ENCODE measurements at regions not wholly inside any gene's neighbourhood (a gene's known extent, or its start where the extent isn't known, plus 50 kb on each side); places are given as distances from the start of the nearest gene placed in this dataset.
A peak's percentile ranks its signal among the peaks of the same experiment; 100 is the strongest.

- no peak for DNase-seq (ENCODE audit: low read depth)
Observed at GRCh38 chr15:70204652-70205051, 106.9 kb upstream of the TLE3 start.

GRCh38 chr15:70203981-70204560 is 106.4 kb upstream of the TLE3 start:
- no peak for DNase-seq (ENCODE audit: low read depth)

DNA sequence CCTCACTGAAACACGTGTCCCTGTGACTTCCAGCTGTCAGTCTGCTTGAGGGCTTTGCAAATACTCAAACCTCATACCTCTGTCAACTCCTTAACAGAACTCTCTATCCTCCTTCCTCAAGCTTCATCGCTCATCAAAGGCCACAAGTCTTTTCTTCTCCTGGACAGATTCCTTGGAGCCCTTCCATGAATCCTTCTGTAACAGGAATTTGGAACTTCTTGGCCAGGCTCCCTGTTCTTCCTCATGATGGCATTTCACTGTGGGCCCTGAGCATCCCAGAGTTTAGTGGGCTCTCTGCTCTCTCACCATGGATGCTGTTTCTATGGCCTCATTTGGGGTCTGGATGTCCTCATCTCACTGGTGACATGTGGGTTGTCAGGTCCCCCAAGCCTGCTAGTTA is 105.0 kb upstream of the TLE3 start:
- no peak for DNase-seq (ENCODE audit: low read depth)

- DNase-seq (ENCODE audit: low read depth), result no peak
Observed at GRCh38 chr15:70201425-70201775, 103.7 kb upstream of the TLE3 start.

- DNase-seq (ENCODE audit: low read depth), result no peak
Observed at GRCh38 chr15:70200511-70201424, 103.1 kb upstream of the TLE3 start.

- DNase-seq (ENCODE audit: low read depth), result no peak
Observed at GRCh38 chr15:70199540-70200410, 102.1 kb upstream of the TLE3 start.

DNA sequence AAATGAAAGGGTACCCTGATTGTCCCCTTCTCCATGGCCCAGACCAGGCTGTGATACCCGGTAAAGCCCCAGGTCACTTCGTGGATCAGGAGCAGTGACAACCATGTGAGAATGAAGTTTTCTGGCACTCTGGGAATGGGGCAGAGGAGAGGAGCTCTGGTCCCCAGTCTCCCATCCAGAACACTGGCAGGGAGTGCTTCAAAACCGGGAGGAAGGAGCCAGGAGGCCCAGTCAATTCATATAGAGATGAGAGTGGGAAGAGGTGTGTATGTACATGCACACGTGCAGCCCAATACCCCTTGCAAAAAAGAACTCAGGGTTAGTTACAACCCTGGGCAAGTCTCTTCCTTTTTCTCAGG is 101.4 kb upstream of the TLE3 start:
- no peak for DNase-seq (ENCODE audit: low read depth)

DNA sequence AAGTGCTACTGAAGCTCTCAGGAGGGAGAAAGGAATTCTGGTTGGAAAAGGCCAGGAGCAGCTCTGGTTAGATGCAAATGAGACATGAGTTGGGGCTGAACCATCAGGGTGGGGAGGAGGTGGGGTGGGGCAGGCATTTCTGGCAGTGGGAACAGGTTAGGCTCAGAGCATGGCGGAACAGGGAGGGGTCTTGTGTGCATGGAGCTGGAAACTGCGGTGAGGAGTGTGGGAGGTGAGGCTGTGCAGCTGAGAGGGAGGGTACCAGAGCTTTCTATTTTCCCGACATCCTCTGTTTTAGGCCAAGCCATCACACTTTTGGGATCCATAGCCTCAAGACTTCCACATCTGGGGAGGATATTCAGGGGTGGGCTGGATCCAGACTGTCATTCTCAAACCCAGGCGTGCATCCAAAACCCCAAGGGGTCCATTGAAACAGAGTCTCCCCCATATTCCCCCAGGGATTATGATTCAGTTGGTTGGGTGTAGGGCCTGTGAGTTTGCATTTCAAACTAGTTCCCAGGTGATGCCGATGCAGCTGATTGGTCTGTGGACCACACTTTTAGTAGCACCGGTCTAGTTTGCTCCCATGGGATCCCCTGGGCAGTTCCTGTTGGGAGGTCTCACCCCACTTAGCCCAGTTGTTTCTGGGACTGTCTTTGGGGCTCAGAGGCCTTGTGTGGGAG is 100.9 kb upstream of the TLE3 start:
- no peak for DNase-seq (ENCODE audit: low read depth)

DNA sequence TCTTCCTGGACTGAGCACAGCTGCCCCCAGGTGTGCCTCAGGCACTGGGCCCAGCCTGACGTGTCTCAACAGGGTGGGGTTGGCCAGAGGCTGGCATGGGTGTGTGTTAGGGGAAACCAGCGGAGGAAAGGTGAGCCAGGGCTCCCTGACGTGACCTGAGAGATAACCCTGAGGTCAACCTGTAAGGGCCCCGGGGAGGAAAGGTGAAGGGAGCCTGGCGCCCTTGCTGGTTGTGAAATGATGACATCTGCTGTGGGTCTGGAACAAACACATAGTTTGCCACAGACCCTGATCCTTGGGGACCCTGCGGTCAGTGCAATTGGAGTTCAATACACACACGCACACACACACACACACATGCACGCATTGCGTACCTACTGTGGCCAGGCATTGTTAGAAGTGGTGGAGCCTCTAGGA is 100.2 kb upstream of the TLE3 start:
- no peak for DNase-seq (ENCODE audit: low read depth)

DNA sequence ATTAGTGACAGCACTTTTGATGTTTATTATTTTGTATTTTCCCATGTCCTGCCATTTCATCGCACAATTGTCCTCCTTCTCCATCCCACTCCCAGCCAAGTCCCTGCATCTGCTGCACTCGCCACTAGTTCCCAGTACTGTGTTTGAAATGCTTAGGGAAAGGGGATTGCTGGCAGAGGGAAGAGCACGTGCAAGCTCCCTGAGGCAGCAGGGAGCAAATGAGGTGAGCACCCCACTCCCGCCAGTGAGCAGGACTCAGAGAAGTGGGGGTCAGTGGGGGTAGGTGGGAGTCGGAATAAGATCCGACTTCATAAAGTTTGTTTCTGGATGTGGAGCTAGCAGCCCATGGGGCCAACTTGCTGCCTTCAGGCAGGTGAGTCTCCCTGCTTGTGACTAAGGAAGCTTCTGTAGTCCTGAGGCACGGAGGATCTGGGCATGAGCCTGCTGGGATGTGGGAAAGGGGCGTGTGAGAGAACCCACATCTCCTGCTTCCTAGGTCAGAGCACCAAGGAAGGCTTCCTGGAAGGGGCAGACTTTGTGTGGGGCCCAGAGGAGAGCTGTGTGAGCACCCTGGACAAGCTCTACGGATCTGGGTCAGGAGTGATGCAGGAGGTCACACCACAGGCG is 99.7 kb upstream of the TLE3 start:
- no peak for DNase-seq (ENCODE audit: low read depth)

DNA sequence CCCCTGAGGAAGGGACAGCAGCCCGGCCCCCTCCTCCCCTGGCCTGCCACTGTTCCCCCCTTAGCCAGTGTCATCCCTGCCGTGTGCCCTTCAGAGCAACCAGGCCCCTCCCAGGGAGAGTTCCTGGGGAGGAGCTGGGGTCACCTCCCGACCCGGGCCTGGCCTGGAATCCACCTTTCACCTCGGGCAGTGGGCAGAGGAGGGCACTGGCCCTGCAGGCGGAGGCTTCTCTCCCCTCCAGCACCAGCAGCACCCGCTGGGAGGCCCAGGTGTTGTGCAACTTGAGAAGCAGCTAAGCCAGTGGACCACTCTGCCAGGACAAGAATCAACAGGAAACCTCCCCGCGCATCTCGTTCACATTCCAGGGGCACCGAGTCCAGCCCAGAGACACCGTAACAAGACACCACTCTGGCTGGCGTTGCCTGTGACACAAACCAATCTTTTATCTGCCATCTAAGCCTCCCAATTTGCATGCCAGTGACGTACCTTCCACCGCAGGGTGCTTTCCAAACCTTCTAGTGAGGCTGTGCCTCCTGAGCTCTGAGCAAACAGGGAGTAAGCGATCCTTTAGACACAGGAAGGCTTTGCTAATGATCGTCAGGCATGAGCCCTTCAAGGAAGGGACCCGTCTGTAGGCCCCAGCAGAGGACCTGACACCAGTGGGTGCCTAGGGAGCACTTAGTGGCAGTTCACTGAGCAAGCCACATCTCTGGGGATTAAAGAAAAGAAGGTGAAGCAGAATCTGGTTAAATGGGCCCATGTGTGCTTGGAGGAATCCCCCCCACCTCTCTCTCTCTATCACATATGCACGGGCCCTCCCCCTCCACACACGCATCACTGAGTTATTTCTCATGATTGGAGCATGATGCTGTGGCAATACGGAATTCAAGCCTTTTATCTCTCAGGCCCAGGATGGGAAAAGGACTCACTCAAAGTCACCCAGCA is 98.9 kb upstream of the TLE3 start:
- DNase-seq (ENCODE audit: low read depth), result peak; percentile 46

GRCh38 chr15:70195587-70196305 is 98.0 kb upstream of the TLE3 start:
- DNase-seq (ENCODE audit: low read depth), result peak; percentile 72

DNA sequence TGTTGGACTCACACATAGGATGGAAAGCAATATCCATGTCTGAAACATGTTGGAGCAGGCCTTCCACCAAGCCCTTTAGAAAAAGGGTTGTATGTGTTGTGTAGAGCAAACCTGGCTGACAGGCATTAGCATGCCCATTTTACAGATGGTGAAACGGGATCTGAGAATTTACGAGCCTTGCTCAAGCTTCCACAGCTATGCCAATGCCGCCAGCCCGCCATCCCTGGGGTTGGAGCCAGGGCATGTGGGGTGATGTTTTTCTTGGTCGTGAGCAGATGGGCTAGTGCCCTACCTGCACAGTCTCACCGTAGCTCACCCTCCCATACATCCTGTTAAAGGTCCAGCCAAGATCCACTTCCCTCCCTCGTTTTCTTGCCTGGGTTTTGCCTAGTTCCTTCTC is 97.5 kb upstream of the TLE3 start:
- no peak for DNase-seq (ENCODE audit: low read depth)

DNA sequence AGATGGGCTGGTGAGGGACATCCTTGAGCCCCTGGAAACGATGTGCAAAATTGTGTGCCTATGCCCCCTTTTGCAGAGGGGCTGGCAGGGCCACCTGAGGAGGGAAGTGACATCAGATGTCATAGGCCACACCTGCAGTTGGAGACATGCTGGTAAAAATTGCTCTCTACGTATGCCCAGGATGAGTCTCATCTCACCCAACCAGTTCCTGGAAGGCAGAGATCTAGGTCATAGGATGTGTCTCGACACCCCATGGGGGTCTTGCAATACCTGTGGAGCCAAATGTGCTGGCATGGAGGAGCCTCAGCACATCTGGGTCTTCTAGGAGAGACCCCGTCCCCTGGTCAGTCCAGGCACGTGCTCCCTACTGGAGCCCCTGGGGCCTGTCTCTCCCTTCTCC is 96.5 kb upstream of the TLE3 start:
- no peak for DNase-seq (ENCODE audit: low read depth)

- DNase-seq (ENCODE audit: low read depth), result no peak
Observed at GRCh38 chr15:70193734-70194133, 96.0 kb upstream of the TLE3 start.

- no peak for DNase-seq (ENCODE audit: low read depth)
Observed at GRCh38 chr15:70192490-70192889, 94.8 kb upstream of the TLE3 start.

DNA sequence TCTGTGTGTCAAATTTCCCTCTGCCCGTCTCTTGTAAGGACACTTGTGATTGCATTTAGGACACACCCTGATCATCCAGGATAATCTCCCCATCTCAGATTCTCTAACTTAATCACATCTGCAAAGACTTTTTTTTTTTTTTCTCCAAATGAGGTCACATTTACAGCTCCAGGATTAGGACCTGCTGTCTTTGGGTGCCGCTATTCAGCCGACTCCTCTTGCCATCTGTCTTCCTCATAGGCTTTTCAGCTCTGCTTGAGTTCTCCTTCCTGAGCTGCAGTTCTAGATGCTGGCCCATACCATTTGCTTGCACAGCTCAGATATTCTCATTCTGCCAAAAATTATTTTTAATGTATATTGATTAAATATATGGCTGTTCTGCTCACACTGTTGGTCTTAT is 94.3 kb upstream of the TLE3 start:
- no peak for DNase-seq (ENCODE audit: low read depth)

GRCh38 chr15:70190965-70191364 is 93.2 kb upstream of the TLE3 start:
- no peak for DNase-seq (ENCODE audit: low read depth)

- no peak for DNase-seq (ENCODE audit: low read depth)
Observed at GRCh38 chr15:70189826-70190695, 92.3 kb upstream of the TLE3 start.

Measured in renal cortical epithelial cell (primary cell).